Adrenal gland (tissue), 9 donors: ENCODE measurements at regions not wholly inside any gene's neighbourhood (a gene's known extent, or its start where the extent isn't known, plus 50 kb on each side); places are given as distances from the start of the nearest gene placed in this dataset.

ENCODE experiments used
- DNase-seq, 7 donors: peaks; one replicate each; pipeline ENCODE4 v3.0.0-alpha.2; 2019 to 2020
- H3K27ac ChIP-seq, 5 donors: fragments of 200-600 bp; sonication (generic) in 4 of 5; 1 replicate in 3 of 5; 2 replicates in 2 of 5; pipeline versions ENCODE4 v1.5.1 to v1.8.0; 2016 to 2020; ENCODE audit warnings: mild to moderate bottlenecking in 1 of 5
- H3K27me3 ChIP-seq: fragments of 200-600 bp; 2 replicates; pipeline ENCODE4 v1.8.0; 2021
- H3K36me3 ChIP-seq, 2 donors: fragments of 200-600 bp; replicated peaks in 1 of 2; 1 replicate in 1 of 2; 2 replicates in 1 of 2; pipeline versions ENCODE4 v1.5.1 to v1.8.0; 2018 to 2022
- H3K4me1 ChIP-seq, 2 donors: fragments of 200-600 bp; replicated peaks in 1 of 2; 1 replicate in 1 of 2; 2 replicates in 1 of 2; pipeline versions ENCODE4 v1.5.1 to v1.8.0; 2018 to 2021
- H3K4me3 ChIP-seq, 4 donors: fragments of 200-600 bp; sonication (generic) in 3 of 4; one replicate each; pipeline ENCODE4 v1.5.1; 2016 to 2018
- H3K9me3 ChIP-seq, 3 donors: fragments of 200-600 bp; sonication (generic) in 1 of 3; replicated peaks in 1 of 3; 1 replicate in 2 of 3; 2 replicates in 1 of 3; pipeline versions ENCODE4 v1.5.1 to v1.8.0; 2016 to 2021
- POLR2A ChIP-seq, 2 donors: fragments of 450-650 bp; IDR thresholded peaks; one replicate each; pipeline ENCODE4 v1.6.1; 2017; ENCODE audit warnings: antibody characterized with exemption in 2 of 2, mild to moderate bottlenecking in 2 of 2, moderate library complexity in 1 of 2
- WGBS, 4 donors: extraction: QIAGEN DNeasy Blood & Tissue Kit in 2 of 4; methylation state at CpG; one replicate each; pipeline versions ENCODE4 v1.1.5 to v1.1.7; 2013 to 2017; 5-methylcytosine and 5-hydroxymethylcytosine counted together
- intact Hi-C, 2 donors: fragments of 100-400 bp; cut with DNase I; formaldehyde crosslinking; loops; one replicate each; pipeline versions ENCODE4 v1.14.1 to v1.15.0; 2022 to 2023
- TF ChIP-seq, protein P1 (sequence below), 6 experiments: fragments of 450-650 bp in 4 of 6; fragments of 200-600 bp in 2 of 6; sonication (generic) in 1 of 6; IDR thresholded peaks; 1 replicate in 5 of 6; 2 replicates in 1 of 6; pipeline versions ENCODE4 v1.5.1 to v1.8.0; 2016 to 2021; ENCODE audit warnings: antibody characterized with exemption in 6 of 6, mild to moderate bottlenecking in 2 of 6, moderate library complexity in 1 of 6
- donor health status: healthy with polysubstance abuse.
- donor health status: Bipolar disorder and iron deficiency.
- donor health status: DM: yes; HTN: yes; CAD: no.
- donor health status: DM: no; HTN: no; CAD: no.
- donor health status: DM: no; HTN: no; CAD: no.

GRCh38 chr2:58545300-58546280 lies 304.5 kb upstream of the FANCL start:
- H3K27me3 ChIP-seq, result no peaks in the 10 kb centered on the region
- no peak for DNase-seq
- no peak overlapping the region for H3K4me3 ChIP-seq
- H3K27ac ChIP-seq, result no peak overlapping the region
- no peaks in the 10 kb centered on the region for H3K4me1 ChIP-seq
- intact Hi-C loops, result no loop called here
- 83 to 96% (median 92%) methylated on average over 3 of the region's 3 CpGs for WGBS, 4 donors
- H3K9me3 ChIP-seq, result no peaks in the 10 kb centered on the region
- TF ChIP-seq, protein P1, sequence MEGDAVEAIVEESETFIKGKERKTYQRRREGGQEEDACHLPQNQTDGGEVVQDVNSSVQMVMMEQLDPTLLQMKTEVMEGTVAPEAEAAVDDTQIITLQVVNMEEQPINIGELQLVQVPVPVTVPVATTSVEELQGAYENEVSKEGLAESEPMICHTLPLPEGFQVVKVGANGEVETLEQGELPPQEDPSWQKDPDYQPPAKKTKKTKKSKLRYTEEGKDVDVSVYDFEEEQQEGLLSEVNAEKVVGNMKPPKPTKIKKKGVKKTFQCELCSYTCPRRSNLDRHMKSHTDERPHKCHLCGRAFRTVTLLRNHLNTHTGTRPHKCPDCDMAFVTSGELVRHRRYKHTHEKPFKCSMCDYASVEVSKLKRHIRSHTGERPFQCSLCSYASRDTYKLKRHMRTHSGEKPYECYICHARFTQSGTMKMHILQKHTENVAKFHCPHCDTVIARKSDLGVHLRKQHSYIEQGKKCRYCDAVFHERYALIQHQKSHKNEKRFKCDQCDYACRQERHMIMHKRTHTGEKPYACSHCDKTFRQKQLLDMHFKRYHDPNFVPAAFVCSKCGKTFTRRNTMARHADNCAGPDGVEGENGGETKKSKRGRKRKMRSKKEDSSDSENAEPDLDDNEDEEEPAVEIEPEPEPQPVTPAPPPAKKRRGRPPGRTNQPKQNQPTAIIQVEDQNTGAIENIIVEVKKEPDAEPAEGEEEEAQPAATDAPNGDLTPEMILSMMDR (IDR thresholded peaks at IDR 0.05), result no peak
- no peak for TF ChIP-seq POLR2A (IDR thresholded peaks at IDR 0.05)
- H3K36me3 ChIP-seq, result no peaks in the 10 kb centered on the region

GRCh38 chr2:58543442-58543841 lies 302.3 kb upstream of the FANCL start:
- DNase-seq, result no peak
- no peaks in the 10 kb centered on the region for H3K36me3 ChIP-seq
- intact Hi-C loops, result no loop called here
- WGBS, 4 donors, result 74 to 83% (median 76%) methylated on average over 3 of the region's 3 CpGs
- H3K27ac ChIP-seq, result no peak overlapping the region
- H3K4me1 ChIP-seq, result no peaks in the 10 kb centered on the region
- no peaks in the 10 kb centered on the region for H3K27me3 ChIP-seq
- TF ChIP-seq, protein P1 (IDR thresholded peaks at IDR 0.05), result no peak
- no peak for TF ChIP-seq POLR2A (IDR thresholded peaks at IDR 0.05)
- no peak overlapping the region for H3K4me3 ChIP-seq
- H3K9me3 ChIP-seq, result no peaks in the 10 kb centered on the region

DNA sequence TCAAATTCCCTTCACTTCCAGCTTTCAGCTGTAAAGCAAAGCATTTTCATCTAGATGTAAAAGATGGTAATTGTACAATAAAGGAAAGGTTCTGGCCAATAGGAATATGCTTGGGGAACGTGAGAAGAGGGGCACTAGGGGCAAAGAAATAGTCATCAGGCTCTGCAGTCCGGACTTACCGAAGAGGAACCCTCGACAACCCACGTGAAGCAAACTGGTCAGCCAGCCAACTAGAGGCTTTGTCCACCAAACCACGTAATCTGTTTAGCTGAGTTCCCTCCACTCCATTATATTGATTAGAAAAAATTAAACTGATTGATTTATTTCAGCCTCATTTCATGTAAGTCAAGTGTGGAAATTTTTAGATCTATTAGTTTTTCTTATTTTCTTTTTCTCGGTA lies 300.4 kb upstream of the FANCL start:
- no peaks in the 10 kb centered on the region for H3K9me3 ChIP-seq
- H3K4me1 ChIP-seq, result no peaks in the 10 kb centered on the region
- no peaks in the 10 kb centered on the region for H3K36me3 ChIP-seq
- H3K4me3 ChIP-seq, result no peak overlapping the region
- 67 to 78% (median 74%) methylated on average over 7 of the region's 7 CpGs for WGBS, 4 donors
- TF ChIP-seq, protein P1 (IDR thresholded peaks at IDR 0.05), result no peak
- TF ChIP-seq POLR2A (IDR thresholded peaks at IDR 0.05), result no peak
- no peaks in the 10 kb centered on the region for H3K27me3 ChIP-seq
- no peak for DNase-seq
- no peak overlapping the region for H3K27ac ChIP-seq
- intact Hi-C loops, result no loop called here

- intact Hi-C loops, result no loop called here
- no peak for TF ChIP-seq POLR2A (IDR thresholded peaks at IDR 0.05)
- TF ChIP-seq, protein P1 (IDR thresholded peaks at IDR 0.05), result no peak
- WGBS, 4 donors, result 54 to 71% (median 59%) methylated on average over 4 of the region's 4 CpGs
These were observed 299.6 kb upstream of the FANCL start for GRCh38 chr2:58540681-58541080.

More at GRCh38 chr2:58540681-58541080, 299.6 kb upstream of the FANCL start:
- no peaks in the 10 kb centered on the region for H3K27me3 ChIP-seq
- DNase-seq, result no peak
- no peaks in the 10 kb centered on the region for H3K9me3 ChIP-seq
- no peaks in the 10 kb centered on the region for H3K4me1 ChIP-seq
- no peaks in the 10 kb centered on the region for H3K36me3 ChIP-seq
- H3K4me3 ChIP-seq, result no peak overlapping the region
- no peak overlapping the region for H3K27ac ChIP-seq
